GM19395 (cell line): ENCODE measurements at regions not wholly inside any gene's neighbourhood (a gene's known extent, or its start where the extent isn't known, plus 50 kb on each side); places are given as distances from the start of the nearest gene placed in this dataset.

Experiments
- ATAC-seq: cut with Tn5 transposase; IDR thresholded peaks from one replicate; pipeline ENCODE4 v1.9.1; 2021; ENCODE audit warnings: mild to moderate bottlenecking, moderate library complexity; ENCODE audit not compliant: unreplicated experiment

DNA sequence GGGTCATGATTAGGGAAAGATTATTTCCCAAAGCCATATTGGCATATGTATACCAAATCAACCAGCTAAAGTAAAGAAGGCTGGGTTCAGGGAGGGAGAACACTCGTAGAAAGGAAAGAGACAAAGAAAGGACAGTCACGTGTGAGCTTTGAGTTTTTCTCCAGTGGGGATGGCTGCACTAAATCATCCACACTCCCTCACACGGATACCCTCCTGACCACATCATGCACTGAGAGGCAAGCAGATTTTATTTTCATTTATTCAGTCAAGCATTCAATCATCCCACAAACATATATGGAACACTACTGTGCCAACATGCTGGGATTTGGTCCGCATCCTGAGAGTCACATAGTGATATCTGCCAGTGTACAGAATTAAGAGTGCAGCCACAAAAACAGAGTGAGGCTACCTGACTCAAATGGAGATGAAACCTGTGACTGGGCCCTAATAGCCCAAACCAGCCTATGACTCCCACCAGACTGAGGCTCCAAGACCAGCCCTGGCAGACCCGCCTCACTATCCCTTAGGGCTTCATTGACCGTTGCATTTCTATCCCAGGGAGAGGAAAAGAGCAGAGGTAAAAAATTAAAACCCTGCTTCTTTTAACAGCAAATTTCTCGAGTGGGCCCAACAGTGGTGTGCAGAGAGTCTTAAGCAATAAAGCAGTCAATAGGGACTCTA is 155.9 kb downstream of the BARHL2 start:
- no peak for ATAC-seq

DNA sequence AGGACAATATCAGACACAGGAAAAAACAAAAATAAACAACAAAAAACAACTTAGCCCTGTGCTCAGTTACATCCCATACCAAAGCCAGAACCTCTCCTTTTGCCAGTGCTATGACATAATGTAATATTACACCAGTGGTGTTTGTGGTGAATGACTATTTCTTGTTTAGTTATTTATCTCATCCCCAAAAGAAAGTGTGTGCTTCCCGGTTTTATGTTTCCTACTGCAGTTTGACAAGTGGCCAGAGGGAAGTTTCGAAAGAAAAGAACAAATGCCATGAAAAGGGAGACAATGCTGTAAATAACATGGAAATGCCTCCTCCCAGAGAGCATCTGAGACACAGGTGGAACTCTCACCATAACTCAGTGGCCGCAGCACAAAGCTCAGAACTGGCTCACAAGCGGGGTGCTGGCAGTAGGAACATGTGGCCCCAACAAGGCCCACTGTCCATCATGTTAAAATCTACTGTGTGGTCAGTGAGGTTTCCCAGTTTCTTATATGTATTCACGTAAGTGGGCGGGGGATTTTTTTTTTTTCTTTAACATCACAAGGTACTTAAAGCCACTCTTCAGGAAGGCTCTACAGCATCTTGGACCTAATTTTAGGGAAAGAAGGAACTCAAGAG is 158.2 kb downstream of the BARHL2 start:
- no peak for ATAC-seq

DNA sequence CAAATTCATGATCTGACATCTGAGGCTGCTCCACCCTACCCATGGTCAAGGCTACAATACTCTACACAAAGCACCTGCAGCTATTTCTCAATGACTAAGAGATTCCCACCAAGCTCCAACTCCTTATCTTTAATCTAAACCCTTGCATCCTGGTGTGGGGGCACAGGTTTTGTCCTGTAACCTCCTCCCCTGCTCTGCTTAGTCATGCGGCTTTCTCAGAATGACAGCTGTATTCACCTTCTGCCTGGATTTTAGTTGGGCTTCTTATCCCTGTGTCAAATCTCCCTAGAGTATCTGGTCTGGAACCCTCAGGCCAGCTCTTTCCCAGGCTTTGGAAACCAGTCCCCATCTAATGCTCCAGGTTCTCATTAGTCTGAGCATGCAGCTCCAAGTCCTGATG is 159.0 kb downstream of the BARHL2 start:
- ATAC-seq: no peak

DNA sequence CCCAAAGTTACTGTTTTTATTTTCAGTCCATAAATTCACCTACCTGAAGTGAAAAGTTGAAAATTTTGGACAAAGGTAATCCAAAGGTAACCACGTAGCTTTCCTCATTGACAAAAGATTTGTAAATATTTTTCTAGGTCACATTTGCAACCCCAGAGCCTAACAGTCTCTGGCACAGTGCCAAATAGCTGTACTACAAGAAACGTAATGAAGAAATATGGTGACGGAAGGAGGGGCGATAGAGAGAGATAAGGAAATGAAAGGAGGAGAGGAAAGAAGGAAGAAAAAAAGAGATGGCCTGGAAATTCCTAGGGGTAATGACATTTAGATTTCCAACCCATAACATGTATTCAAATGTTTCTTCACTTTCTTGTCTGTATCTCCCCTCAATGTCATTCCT is 159.4 kb downstream of the BARHL2 start:
- ATAC-seq: no peak

DNA sequence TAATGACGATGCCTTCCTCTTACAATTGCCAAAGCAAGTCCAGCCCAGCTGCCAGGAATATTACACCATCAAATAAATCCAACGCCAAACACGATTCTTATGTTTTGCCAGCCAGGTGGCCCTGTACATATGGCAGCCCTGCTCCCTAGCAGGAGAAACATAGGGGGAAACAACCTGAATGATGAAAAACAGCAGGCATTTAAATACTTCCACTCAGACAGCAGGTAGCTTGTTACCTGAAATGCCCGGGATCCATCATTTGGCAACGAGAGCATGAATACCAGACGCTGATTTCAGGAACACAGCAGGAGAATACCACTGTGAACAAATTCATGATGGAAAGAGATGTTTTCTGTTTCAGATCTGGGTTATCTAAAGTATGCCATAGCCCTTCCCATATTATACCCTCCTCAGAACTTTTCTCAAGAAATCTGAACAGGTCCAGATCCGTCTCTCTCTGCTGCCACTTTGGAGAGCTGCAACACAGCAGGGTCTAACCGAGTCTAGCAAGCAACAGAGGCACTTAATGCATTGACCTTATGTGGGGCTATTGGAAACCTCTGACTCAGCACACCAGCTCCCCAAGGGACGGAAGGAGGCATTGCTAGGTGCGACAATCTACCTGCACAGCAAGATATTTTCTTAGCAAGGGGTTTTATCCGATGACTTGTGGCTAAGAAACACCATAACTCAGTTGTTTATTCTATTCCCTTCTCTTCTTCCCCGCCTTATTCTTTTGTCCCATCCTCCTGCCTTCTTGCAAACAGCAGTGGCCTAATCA is 166.3 kb downstream of the BARHL2 start:
- ATAC-seq: no peak

DNA sequence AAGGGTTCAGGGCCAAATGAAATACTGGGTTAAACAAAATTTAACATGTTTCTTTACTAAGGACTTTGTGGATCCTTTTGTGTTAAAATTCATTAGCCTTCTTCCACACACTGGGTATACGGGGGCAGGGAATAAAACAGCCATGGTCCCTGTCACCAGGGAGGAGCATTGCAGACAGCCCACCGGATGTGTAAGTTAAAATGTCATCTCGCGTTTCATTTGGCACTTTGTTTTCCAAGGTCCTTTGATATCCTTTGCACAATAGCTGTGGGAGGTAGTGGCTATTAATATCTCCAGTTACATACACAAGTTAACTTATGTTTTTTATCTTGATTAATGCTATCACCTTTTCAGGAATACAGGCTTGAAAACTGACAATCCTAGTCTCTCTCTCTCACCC is 172.7 kb downstream of the BARHL2 start:
- ATAC-seq: no peak

DNA sequence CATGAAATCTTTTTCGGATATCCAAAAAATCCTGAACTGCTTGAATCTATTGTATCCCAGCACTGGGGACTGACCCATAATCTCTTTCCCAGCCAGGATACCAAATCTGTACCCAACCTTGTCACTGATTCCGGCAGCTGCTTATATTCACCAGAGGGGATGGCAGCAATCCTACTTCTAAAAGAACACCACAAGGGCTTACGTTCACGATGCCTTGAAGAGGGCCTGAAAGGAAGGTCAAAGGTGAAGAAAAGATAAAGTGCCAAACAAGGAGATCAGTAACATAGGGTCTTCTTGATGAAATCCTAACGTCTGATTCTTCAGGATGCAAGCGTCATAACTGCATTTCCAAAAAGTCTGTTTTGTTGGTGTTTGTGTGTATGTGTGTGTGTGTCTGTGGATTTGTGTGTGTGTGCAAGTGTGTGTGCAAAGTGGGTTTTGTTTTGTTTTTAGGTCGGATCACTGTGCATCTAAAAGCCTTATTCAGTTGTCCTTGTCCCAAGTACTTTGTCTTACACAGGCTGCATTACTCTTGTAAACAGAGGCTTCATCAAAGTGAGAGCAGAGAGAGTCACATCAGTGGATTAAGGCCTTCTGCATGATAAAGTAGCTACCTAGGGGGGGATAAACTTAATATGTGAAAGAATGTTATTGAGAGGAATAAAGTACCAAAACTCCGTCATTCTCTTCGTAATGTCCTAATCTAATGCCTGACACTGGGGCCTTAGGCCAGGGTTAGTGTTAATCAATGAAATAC is 179.3 kb downstream of the BARHL2 start:
- no peak for ATAC-seq

DNA sequence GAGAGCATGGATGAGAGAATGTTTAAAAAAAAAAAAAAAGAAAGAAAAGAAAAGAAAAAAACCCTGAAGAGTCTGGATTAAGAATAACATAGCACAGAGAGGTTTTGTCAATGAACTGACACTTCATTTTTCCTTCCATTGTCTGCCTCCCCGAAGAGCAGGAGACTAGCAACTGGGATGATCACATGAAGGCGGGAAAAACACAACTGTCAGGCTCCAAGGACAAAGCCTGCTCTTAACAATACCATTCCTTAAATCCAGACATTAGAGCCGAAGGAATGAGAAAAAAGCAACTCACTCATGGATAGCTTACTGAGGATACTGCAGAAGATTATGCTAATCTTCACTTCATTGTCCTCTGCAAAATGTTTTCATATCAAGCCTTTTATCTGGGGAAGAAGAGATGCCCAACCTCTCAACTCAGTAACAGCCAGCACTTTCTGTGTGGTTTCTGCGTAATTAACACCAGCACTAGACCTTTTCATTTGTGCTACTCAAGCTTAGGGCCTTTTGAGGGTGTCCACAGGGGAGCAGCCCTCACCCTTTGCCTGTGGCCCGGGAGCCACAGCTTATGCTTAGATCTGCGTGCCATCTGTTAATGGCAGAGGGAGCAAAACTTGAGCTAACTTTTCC is 182.3 kb downstream of the BARHL2 start:
- ATAC-seq: no peak

DNA sequence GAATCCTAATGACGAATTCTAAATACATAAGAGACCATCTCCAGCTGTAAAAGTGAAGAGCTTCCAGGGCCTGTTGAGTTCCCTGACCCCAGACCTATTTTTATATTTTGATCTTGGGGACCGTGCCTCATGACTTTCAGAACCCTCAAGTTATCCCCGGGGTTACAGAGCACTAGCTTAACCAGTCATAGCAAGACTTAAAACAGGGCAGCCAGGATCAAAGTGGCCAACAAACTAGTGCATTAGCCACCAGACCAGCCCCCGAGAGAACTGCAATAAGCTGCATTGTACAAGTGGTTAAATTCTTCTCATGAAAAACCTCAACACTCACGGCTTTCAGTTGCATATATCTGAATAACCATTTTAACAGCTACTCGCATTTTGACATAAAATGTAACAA is 183.0 kb downstream of the BARHL2 start:
- no peak for ATAC-seq

DNA sequence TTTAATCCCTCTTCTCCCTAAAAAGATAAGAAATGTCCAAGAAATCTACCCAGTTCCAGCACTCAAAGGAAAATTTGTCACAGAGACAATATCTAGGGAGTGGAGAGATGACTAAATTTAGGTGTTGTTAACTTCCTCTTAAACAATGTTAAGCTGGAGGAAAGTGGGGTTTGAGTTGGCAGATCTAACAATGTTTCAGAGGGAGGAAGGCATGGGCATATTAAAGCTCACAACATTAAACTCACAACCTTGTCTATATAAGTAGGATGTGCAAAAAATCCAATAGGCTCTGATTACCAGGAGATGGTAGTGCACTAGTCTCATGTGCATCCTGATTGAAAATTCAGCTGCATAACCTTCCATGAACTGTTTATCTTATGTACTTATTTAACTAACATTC is 190.1 kb downstream of the BARHL2 start:
- ATAC-seq: no peak

DNA sequence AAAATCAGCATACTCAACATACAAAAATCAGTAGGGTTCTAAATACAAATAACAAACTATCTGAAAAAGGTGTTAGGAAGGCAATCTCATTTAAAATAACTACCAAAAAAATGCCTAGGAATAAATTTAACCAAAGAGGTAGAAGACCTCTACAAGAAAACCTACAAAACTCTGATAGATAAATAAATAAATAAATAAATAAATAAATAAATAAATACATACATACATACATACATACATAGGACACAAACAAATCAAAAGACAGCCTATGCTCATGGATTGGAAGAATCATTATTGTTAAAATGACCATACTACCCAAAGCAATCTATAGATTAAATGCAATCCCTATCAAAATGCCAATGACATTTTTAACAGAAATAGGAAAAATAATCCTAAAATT is 194.7 kb downstream of the BARHL2 start:
- no peak for ATAC-seq

DNA sequence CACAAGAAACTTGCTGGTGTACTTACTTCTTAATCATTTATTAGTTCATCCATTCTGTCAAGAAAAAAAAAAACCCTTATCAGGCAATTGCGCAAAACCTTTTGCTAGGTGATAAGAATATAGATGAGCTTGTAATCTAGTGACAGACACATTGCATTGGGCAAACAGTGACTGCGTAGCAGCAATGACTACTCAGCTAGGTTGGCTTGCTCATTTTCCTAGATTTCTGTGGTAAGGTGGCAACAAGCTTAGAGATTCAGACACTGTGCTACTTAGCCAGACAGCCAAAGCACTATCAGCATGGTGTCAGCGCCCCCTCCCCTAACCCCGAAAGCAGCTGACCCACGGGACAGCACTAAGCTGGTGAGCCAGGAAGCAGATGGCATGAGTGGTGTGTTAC is 203.1 kb downstream of the BARHL2 start:
- ATAC-seq: no peak

DNA sequence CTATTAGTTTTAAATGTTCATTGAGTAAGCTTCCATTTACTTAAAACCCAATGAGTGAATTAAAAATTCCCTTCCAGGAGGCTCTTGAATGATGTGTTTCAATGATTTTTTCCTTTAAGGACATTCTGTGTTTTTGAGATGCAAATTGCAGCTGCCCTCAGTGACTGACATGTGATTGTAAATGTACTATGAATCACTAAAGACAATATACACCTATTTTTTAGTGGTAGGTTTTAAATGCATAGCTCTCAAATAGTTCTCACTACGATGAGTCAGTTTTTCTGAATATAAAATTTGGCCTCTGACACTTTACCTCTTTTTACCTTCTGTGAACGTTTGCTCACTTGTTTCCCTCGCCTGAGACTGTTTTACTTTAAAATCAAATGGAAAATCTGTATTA is 204.7 kb downstream of the BARHL2 start:
- ATAC-seq: no peak

DNA sequence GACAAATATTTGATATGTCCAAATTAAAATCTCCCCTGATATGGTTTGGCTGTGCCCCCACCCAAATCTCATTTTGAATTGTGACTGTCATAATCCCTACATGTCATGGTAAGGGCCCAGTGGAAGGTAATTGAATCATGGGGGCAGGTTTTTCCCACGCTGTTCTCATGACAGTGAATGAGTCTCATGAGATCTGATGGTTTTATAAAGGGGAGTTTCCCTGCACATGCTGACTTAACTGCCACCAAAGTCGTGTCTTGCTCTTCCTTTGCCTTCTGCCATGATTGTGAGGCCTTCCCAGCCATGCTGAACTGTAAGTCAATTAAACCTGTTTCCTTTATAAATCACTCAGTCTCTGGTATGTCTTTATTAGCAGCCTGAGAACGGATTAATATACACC is 207.0 kb downstream of the BARHL2 start:
- ATAC-seq: no peak

DNA sequence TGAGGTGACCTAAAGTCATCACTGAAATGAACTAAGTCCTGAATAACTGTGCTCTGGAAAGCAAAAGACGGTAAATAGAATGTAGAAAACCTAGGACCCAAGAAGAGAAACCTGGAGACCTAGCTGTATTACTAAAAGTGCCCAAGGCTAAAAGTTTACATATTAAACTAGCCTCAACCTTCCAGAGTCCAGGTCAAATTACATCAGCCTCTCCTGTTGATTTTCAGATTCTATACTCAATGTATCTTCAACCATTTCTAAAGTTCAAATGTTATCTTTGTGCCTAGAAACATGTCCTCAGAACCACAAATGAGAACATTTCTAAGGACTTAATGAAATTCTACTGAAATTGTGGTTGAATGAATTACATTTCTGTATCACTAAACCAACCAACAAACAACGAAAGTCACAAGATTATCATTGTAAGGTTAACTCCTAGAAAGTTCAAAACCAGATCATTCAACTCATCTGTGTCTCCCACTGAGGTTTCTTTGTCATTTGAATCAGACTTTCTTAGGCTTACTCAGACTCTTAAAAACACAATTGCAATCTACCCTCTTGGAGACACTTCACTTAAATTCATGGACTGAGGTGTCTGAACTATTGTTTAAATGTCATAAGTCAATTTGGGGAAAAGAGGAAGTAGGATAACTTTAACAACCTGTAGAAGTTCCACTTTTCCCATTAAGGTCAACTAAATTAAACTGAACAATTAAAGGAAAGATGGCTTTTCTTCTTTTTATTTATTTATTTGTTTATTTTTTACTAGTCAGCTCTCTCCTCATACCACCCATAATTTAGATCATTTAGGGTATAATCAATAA is 207.7 kb downstream of the BARHL2 start:
- no peak for ATAC-seq

DNA sequence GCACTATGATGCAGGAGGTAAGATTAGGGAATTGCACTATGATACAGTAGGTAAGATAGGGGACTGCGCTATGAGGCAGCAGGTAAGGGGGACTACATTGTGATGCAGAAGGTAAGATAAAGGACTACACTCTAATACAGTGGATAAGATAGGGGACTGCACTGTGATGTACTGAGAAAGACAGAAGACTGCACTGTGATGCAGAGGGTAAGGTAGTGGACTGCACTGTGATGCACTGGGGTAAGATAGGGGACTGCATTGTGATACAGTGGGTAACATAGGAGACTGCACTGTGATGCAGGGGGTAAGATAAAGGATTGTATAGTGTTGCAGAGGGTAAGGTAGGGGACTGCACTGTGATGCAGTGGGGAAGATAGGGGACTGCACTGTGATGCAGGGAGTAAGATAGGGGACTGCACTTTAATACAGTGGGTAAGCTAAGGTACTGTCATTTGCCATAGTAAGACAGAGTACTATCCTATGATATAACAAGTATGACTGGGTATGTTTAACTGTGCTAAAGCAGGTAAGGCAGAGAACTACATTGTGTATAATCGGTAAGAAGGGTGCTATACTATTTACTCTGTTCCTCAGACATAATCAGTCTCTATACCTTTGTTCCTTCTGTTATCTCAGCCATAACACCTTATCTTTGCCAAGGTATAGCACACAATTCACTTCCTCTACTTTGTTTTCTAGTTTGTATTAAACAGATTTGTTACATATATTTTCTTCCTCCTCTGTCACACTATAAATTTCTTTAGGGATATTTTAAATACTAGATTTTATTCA is 208.5 kb downstream of the BARHL2 start:
- ATAC-seq: no peak

DNA sequence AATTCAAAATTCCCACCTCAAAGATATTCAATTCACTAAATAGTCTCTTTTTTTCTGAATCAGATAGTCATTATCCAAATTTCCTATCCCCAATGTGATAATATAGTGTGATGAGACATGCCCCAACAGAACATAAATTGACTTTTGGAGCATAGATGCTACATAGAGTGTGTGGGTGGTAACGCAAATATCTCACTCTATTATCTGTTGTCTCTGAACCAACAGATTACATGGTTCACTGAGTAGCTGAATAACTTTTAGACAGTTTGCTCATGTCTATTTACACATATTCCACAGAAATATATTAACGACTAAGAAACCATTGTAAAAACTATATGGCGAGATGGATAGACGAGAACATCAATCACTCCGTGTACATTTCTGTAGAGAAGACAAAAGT is 209.9 kb downstream of the BARHL2 start:
- no peak for ATAC-seq

DNA sequence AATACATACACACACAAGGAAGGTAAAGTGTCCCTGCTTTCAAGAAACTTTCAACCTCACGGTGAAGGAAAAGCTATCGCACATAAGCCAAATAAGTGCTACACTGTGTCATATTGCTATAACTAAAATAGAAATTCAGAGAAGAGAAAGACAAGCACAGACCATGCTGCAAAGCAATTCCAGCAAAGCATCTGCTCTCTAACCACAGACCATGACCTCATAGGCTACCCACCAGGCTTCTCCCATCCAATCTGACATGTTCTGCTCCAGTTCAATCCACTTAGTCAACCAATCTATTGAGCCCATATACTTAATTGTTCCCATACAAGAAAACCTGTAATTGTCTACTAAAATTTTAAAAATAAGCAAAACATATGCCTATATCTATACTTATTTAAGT is 211.3 kb downstream of the BARHL2 start:
- no peak for ATAC-seq

DNA sequence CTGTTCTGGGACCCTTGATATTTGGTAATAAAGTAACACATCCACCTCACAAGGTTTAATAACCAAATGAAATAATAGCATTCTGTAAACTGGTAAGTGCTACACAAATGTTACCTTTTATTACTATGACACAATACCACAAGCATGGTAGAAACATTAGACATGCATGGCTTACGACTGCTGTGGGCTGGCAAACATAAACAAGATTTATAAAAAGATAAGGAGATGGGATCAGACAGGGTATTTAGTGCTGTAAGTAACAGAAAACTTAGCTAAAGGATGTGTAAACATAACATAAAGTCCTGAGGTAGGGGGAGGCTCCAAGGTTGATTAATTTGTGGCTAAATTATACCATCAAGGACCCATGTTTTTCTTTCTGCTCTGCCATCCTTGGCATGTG is 212.6 kb downstream of the BARHL2 start:
- ATAC-seq: no peak
